ENCODE measurements at regions not wholly inside any gene's neighbourhood (a gene's known extent, or its start where the extent isn't known, plus 50 kb on each side); places are given as distances from the start of the nearest gene placed in this dataset.
"Not testable (repeated sequence)": the region's sequence is repeated elsewhere in the genome, so short reads cannot be mapped to it uniquely, and the experiment has no call there.

DNA sequence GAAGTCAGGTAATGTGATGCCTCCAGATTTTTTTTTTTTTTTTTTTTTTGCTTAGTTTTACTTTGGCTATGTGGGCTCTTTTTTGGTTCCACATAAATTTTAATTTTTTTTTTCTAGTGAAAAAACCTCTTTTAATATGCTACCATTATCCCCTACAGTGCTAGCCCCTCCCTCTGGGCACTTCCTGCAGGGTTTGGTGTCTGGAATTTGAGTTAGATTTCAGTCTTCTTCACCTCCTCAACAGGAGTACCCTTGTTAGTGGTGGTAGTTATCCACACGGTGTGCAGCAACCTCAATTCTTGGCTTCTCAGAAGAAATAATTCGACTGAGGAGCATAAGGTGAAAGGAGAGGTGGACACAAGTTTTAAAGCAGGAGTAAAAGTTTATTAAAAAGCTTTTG is 128.8 kb upstream of the SYNCRIP start:
- Histone ChIP-seq H3K27ac (no peak overlapping the region), H3K9me3 (ENCODE audit: severe bottlenecking) (no peaks in the 10 kb centered on the region), H3K4me3 (ENCODE audit: low read depth, low read length) (no peak overlapping the region), H3K27me3 (ENCODE audit: insufficient read depth, low read depth, severe bottlenecking) (peaks cover 38% of the 10 kb centered on the region), H3K36me3 (no peaks in the 10 kb centered on the region)
- TF ChIP-seq, protein P1, sequence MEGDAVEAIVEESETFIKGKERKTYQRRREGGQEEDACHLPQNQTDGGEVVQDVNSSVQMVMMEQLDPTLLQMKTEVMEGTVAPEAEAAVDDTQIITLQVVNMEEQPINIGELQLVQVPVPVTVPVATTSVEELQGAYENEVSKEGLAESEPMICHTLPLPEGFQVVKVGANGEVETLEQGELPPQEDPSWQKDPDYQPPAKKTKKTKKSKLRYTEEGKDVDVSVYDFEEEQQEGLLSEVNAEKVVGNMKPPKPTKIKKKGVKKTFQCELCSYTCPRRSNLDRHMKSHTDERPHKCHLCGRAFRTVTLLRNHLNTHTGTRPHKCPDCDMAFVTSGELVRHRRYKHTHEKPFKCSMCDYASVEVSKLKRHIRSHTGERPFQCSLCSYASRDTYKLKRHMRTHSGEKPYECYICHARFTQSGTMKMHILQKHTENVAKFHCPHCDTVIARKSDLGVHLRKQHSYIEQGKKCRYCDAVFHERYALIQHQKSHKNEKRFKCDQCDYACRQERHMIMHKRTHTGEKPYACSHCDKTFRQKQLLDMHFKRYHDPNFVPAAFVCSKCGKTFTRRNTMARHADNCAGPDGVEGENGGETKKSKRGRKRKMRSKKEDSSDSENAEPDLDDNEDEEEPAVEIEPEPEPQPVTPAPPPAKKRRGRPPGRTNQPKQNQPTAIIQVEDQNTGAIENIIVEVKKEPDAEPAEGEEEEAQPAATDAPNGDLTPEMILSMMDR (IDR thresholded peaks at IDR 0.05; ENCODE audit: low read depth, low read length): no peak
- no peak for DNase-seq

DNA sequence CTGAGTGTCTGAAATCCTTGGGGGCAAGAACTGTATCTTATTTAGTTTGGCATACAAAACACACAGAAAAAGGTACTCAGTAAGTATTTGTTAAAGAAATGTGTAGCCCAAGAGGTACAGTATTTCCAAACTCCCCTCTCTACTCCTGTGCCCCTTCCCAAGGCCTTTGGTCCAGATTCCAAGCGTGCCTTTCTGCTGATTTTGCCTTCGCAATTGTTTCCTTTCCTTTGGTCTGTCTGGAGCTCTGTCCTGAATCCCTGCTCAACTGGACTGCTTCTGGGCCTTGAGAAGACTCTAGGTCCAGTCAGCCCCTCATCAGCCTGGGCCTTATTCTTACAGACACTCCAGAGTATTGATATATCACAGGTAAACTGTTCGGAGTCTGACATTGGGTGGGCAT is 122.2 kb upstream of the SYNCRIP start:
- H3K36me3 ChIP-seq: no peaks in the 10 kb centered on the region
- no peak for DNase-seq
- H3K27me3 ChIP-seq (ENCODE audit: insufficient read depth, low read depth, severe bottlenecking): peaks cover 32% of the 10 kb centered on the region
- TF ChIP-seq, protein P1 (IDR thresholded peaks at IDR 0.05; ENCODE audit: low read depth, low read length): no peak
- H3K27ac ChIP-seq: no peak overlapping the region
- no peak overlapping the region for H3K4me3 ChIP-seq (ENCODE audit: low read depth, low read length)
- H3K9me3 ChIP-seq (ENCODE audit: severe bottlenecking): no peaks in the 10 kb centered on the region

DNA sequence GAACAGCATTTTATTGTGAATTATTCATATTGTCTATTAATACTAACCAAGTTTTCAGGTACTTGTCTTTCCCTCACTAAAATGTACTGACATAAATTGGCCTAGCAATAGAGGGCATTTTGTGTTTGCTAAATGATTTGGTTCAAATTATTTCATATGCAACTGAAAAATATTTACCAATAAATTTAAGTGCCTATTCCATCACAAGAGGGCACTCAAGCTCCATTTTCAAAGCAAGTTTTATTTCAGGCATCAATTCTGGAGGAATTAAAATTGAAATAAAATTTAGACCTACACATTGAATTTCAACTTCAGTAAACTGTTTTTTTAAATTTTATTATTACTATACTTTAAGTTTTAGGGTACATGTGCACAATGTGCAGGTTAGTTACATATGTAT is 114.3 kb upstream of the SYNCRIP start:
- TF ChIP-seq, protein P1 (IDR thresholded peaks at IDR 0.05; ENCODE audit: low read depth, low read length): no peak
- no peak overlapping the region for H3K27ac ChIP-seq

DNA sequence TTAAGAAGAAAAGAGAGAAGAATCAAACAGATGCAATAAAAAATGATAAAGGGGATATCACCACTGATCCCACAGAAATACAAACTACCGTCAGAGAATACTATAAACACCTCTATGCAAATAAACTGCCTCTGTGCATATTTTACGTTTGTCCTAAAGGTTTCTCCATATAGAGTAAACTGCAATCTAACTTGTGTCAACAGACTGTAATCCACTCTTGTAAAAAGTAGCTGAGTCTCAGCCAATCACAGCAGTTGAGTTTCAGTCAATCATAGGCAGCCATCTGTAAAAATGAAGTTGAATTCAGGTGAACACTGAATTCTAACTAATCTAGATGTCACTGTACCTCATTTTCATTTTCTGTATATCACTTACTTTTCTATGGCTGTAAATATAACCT is 112.2 kb upstream of the SYNCRIP start:
- Histone ChIP-seq H3K27me3 (ENCODE audit: insufficient read depth, low read depth, severe bottlenecking) (peaks cover 22% of the 10 kb centered on the region), H3K36me3 (no peaks in the 10 kb centered on the region), H3K9me3 (ENCODE audit: severe bottlenecking) (no peaks in the 10 kb centered on the region), H3K27ac (no peak overlapping the region), H3K4me3 (ENCODE audit: low read depth, low read length) (no peak overlapping the region)
- TF ChIP-seq, protein P1 (IDR thresholded peaks at IDR 0.05; ENCODE audit: low read depth, low read length): no peak
- DNase-seq: no peak

More for the DNA sequence above, 114.3 kb upstream of the SYNCRIP start:
- Histone ChIP-seq H3K36me3 (no peaks in the 10 kb centered on the region), H3K27me3 (ENCODE audit: insufficient read depth, low read depth, severe bottlenecking) (peaks cover 13% of the 10 kb centered on the region), H3K9me3 (ENCODE audit: severe bottlenecking) (no peaks in the 10 kb centered on the region), H3K4me3 (ENCODE audit: low read depth, low read length) (no peak overlapping the region)
- no peak for DNase-seq

DNA sequence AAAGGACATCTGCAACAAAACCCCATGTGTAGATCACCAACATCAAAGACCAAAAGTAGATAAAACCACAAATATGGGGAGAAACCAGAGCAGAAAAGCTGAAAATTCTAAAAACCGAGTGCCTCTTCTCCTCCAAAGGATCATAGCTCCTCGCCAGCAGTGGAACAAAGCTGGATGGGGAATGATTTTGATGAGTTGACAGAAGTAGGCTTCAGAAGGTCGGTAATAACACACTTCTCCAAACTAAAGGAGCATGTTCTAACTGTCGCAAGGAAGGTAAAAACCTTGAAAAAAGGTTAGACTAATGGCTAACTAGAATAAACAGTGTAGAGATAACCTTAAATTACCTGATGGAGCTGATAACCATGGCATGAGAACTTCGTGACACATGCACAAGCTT is 109.9 kb upstream of the SYNCRIP start:
- Histone ChIP-seq H3K4me3 (ENCODE audit: low read depth, low read length) (no peak overlapping the region), H3K27ac (no peak overlapping the region), H3K36me3 (no peaks in the 10 kb centered on the region), H3K27me3 (ENCODE audit: insufficient read depth, low read depth, severe bottlenecking) (peaks cover 24% of the 10 kb centered on the region), H3K9me3 (ENCODE audit: severe bottlenecking) (no peaks in the 10 kb centered on the region)
- TF ChIP-seq, protein P1 (IDR thresholded peaks at IDR 0.05; ENCODE audit: low read depth, low read length): no peak
- DNase-seq: no peak

DNA sequence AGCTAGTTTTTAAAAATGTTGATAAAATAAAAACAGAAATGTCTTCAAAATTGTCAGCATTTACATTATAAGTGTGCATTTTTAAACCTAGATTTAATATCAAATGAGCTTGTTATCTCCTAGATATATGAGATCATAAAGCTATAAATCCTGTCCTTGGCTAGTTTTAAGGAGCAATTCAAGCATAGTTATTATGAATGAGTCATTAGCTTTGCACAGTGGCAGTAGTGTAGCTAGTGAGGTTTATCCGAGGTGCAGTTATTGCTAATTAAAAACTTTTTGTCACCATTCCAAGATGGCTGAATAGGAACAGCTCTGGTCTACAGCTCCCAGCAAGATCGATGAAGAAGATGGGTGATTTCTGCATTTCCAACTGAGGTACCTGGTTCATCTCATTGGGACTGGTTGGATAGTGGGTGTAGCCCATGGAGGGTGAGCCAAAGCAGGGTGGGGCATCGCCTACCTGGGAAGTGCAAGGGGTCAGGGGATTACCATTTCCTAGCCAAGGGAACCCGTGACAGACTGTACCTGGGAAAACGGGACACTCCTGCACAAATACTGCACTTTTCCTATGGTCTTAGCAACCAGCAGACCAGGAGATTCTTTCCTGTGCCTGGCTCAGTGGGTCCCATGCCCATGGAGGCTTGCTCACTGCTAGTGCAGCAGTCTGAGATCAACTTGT is 108.8 kb upstream of the SYNCRIP start:
- peaks cover 27% of the 10 kb centered on the region for H3K27me3 ChIP-seq (ENCODE audit: insufficient read depth, low read depth, severe bottlenecking)
- DNase-seq: no peak
- TF ChIP-seq, protein P1 (IDR thresholded peaks at IDR 0.05; ENCODE audit: low read depth, low read length): no peak
- H3K27ac ChIP-seq: no peak overlapping the region
- no peak overlapping the region for H3K4me3 ChIP-seq (ENCODE audit: low read depth, low read length)
- no peaks in the 10 kb centered on the region for H3K36me3 ChIP-seq
- no peaks in the 10 kb centered on the region for H3K9me3 ChIP-seq (ENCODE audit: severe bottlenecking)

DNA sequence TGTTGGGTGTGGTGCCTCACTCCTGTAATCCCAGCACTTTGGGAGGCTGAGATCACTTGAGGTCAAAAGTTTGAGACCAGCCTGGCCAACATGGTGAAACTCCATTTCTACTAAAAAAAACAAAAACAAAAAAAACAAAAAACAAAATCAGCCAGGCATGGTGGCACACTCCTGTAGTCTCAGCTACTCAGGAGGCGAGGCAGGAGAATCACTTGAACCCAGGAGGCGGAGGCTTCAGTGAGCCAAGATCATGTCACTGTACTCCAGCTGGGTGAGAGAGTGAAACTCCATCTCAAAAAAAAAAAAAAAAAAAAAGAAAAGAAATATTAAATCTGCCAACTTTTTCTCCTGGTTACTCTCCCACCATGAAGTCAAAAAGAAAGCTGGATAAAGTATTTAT is 107.5 kb upstream of the SYNCRIP start:
- not testable (repeated sequence) for H3K36me3 ChIP-seq; H3K9me3 ChIP-seq (ENCODE audit: severe bottlenecking); H3K4me3 ChIP-seq (ENCODE audit: low read depth, low read length); DNase-seq; H3K27ac ChIP-seq
- H3K27me3 ChIP-seq (ENCODE audit: insufficient read depth, low read depth, severe bottlenecking): peaks cover 27% of the 10 kb centered on the region

Data from WERI-Rb-1 (cell line).